SK-N-SH treated with all-trans-retinoic acid at 6 μM for 48 hours (cell line): ENCODE measurements at regions not wholly inside any gene's neighbourhood (a gene's known extent, or its start where the extent isn't known, plus 50 kb on each side); places are given as distances from the start of the nearest gene placed in this dataset.

Source experiments
- ARNTL ChIP-seq: fragments of 450-650 bp; formaldehyde crosslinking; IDR thresholded peaks from 2 replicates; pipeline ENCODE4 v1.5.0; 2020; ENCODE audit warnings: low read depth, mild to moderate bottlenecking, moderate library complexity, borderline replicate concordance
- CSRNP3 ChIP-seq: fragments of 250-450 bp; sonication (Bioruptor Pico); IDR thresholded peaks from 2 replicates; pipeline ENCODE4 v1.5.1; 2021; ENCODE audit warnings: mild to moderate bottlenecking, moderate library complexity
- GLIS3 ChIP-seq: fragments of 250-450 bp; sonication (Bioruptor Pico); IDR thresholded peaks from 2 replicates; pipeline ENCODE4 v1.5.0; 2020; ENCODE audit warnings: mild to moderate bottlenecking, moderate library complexity
- OSR1 ChIP-seq: fragments of 250-450 bp; sonication (Bioruptor Pico); IDR thresholded peaks from 2 replicates; pipeline ENCODE4 v1.8.0; 2022; ENCODE audit warnings: moderate library complexity, mild to moderate bottlenecking, inconsistent platforms
- PATZ1 ChIP-seq: fragments of 250-450 bp; sonication (Bioruptor Pico); IDR thresholded peaks from 2 replicates; pipeline ENCODE4 v1.8.0; 2020; ENCODE audit warnings: mild to moderate bottlenecking, moderate library complexity, borderline replicate concordance
- POU6F1 ChIP-seq: fragments of 250-450 bp; sonication (Bioruptor Pico); IDR thresholded peaks from 2 replicates; pipeline ENCODE4 v1.8.0; 2021; ENCODE audit warnings: low read depth, mild to moderate bottlenecking, moderate library complexity, borderline replicate concordance
- PPARA ChIP-seq: fragments of 250-450 bp; sonication (Bioruptor Pico); IDR thresholded peaks from 2 replicates; pipeline ENCODE4 v1.5.0; 2020; ENCODE audit warnings: mild to moderate bottlenecking, borderline replicate concordance
- SNAI2 ChIP-seq: fragments of 250-450 bp; sonication (Bioruptor Pico); IDR thresholded peaks from 2 replicates; pipeline ENCODE4 v1.5.0; 2020; ENCODE audit warnings: mild to moderate bottlenecking, moderate library complexity
- ZNF565 ChIP-seq: fragments of 450-650 bp; formaldehyde crosslinking; conservative IDR thresholded peaks from 2 replicates; pipeline ENCODE4 v1.5.0; 2020; ENCODE audit warnings: low read depth, mild to moderate bottlenecking, moderate library complexity
- ZNF70 ChIP-seq: fragments of 450-650 bp; formaldehyde crosslinking; IDR thresholded peaks from 2 replicates; pipeline ENCODE4 v1.5.0; 2020; ENCODE audit warnings: mild to moderate bottlenecking, moderate library complexity

GRCh38 chr9:78167356-78167755 is 68.5 kb upstream of the CEP78 start:
- TF ChIP-seq ARNTL (CRISPR knock-in tag), result no peak
- no peak for TF ChIP-seq GLIS3 (CRISPR knock-in tag)
- no peak for TF ChIP-seq PPARA
- no peak for TF ChIP-seq PATZ1
- TF ChIP-seq CSRNP3 (CRISPR knock-in tag), result no peak
- no peak for TF ChIP-seq ZNF565
- TF ChIP-seq ZNF70 (CRISPR knock-in tag), result no peak
- TF ChIP-seq POU6F1, result no peak
- no peak for TF ChIP-seq SNAI2 (CRISPR knock-in tag)
- no peak for TF ChIP-seq OSR1 (CRISPR knock-in tag)
